Stimulated activated CD4-positive, alpha-beta T cell treated with anti-CD3 and anti-CD28 coated beads, TNF-alpha, amount 100 ng/mL, for 48 hours (primary cell): ENCODE measurements at regions not wholly inside any gene's neighbourhood (a gene's known extent, or its start where the extent isn't known, plus 50 kb on each side); places are given as distances from the start of the nearest gene placed in this dataset.

Experiments used
- DNase-seq, 3 donors: peaks; one replicate each; pipeline ENCODE4 v3.0.0-alpha.2; 2020; ENCODE audit warnings: low read depth in 3 of 3

DNA sequence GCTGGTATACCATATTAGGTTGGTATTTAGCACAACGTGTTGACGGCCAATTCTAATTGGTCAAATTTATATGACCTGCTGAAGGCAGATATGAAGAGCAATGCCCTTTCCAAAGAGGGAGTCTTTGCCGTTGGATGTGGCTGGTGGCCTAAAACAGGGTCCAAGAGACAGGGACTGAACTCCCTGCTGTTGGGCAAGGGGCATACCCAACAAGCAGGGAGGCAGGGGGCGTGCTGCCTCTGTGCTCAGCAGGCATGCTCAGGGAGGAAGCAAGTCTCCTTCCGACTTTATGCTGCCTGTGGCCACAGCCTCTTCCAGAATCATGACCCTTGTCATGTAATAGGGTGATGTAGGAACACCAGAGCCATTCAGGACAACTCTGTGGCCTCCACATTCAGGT, 167.7 kb upstream of the NPVF start:
- DNase-seq = no peak

DNA sequence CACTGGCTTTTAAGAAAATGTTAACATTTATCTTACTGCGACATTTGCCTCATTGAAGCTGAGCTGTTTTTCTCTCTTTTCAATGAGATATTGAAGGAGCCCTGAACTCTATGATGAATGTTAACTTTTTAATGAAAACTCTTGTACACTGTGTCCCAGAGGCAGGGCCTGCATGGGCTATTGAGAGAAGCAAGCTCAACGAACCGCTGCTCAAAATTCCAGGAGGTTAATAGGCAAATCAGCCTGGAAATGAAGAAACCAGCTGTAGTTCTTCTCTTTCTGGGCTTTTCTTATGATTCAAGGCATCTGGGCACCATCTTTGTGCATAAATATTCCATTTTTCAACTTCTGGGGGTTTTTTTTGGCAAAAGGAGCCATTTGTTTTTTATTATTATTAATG, 168.4 kb upstream of the NPVF start:
- no peak for DNase-seq

DNA sequence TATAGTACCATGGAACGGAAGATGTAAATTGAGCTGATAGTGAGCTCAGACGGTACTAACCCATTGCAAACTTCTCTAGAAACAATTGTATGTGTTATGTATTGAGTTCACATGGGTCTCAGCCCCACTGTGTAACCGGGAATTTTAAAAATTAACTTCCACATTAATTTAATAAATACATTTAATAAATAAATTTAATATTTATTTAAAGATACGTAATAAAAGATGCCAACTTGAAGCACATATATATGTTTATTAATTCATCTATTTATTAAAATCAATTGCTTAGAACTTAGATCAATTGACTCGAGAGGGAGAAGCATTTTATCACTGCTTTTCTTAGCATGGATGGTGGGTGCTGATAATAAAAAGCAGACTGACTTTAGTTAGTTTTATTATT, 170.1 kb upstream of the NPVF start:
- DNase-seq = no peak

- no peak for DNase-seq
Observed at GRCh38 chr7:25399000-25399750, 170.9 kb upstream of the NPVF start.

GRCh38 chr7:25402532-25402931, 174.2 kb upstream of the NPVF start:
- DNase-seq = no peak

- no peak for DNase-seq
Observed at GRCh38 chr7:25405736-25406135, 177.4 kb upstream of the NPVF start.

DNA sequence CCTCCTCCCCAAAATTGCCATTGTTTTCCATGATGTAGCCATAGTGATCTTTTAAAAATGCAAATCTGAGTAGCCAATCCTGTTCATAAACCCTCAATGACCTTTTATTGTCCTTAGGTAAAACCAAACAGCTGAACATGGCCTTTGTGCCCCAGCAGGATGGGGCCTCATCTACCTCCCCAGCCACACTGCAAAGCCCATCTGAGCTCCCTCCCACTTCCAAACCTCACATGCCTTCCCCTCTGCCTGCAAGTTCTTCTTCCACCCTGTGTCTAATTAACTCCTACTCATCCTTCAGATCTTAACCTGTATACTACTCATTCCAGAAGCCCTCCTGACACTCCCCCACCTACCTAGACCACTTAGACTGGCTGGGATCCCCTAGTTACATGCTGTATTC, 178.8 kb upstream of the NPVF start:
- no peak for DNase-seq

- no peak for DNase-seq
Observed at GRCh38 chr7:25408012-25408687, 179.9 kb upstream of the NPVF start.

- no peak for DNase-seq
Observed at GRCh38 chr7:25408876-25409275, 180.6 kb upstream of the NPVF start.

GRCh38 chr7:25409897-25410636, 181.8 kb upstream of the NPVF start:
- DNase-seq = no peak

GRCh38 chr7:25420771-25421170, 192.5 kb upstream of the NPVF start:
- DNase-seq = no peak

DNA sequence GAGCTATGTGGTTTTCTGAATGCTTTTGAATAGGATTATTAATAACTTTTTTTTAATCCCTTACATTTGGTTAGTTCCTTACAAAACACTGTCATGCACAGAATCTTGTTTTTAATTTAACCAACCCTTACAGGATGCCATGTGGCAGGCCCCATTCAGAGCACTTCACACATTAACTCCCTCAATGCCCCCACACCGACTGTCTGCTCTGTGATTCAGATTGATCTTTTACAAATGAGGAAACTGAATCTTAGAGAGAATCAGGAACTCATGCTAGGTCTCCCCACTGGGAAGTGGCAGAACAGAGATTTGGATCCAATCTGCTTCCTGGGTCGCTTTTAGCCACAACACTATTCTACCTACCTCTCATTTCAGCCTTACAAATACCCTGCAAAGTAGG, 195.8 kb upstream of the NPVF start:
- no peak for DNase-seq

- DNase-seq = no peak
Observed at GRCh38 chr7:25424855-25425254, 196.6 kb upstream of the NPVF start.

- DNase-seq = no peak
Observed at GRCh38 chr7:25427721-25428120, 199.4 kb upstream of the NPVF start.

- DNase-seq = no peak
Observed at GRCh38 chr7:25429731-25430130, 201.4 kb upstream of the NPVF start.

DNA sequence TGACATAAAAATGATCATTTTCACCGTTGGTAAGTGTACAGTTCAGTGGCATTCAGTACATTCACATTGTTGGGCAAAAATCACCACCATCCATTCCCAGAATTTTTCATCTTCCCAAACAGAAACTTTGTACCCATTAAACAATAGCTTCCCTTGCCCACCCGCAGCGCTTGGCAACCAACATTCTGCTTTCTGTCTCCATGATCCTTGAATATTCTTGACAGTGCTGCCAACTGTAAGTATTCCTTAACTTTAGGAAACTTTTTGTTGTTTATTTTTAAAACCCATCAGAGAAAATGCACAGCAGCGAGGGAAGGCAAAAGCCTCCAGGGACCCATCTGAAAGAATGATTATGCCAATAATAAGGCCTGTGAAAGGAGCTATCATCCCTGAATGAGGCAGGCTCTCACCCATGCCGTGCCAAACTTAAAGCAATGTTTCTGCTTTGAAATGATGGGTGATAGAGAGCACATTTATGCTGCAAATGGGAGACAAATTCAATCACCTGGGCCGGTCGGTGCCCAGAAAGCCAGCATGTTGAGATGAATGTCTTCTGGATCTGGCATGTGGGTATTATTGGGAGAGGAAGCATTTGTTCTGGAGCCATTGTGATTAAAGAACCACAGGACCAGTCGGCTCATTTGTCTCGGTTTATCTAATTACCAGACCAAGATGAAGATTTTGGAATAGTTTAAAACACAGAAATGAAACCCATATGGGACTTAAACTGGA, 202.1 kb upstream of the NPVF start:
- no peak for DNase-seq

DNA sequence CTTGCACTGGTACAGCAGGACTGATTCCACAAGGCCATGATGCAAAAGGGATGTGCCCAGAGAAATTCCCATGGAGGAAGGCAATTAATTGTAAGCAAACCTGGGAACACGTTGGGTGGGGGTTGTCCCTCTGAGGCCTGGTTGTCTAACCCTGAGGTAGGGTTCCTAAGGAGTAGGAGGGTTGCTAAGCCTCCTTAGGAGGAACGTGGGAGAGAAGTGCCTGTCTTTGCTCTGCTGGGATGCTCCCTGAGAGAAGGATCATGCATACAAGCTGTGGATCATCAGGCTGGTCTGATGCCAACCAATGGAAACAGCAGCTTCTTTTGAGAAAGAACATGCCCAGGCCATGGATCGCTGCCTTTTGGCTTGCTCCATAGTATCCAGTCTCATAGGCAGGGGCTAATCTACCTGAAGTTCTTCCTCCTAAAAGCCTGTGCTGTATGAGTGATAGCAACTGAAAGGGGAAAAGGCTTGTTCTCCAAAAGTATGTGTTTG, 203.7 kb upstream of the NPVF start:
- DNase-seq = no peak

DNA sequence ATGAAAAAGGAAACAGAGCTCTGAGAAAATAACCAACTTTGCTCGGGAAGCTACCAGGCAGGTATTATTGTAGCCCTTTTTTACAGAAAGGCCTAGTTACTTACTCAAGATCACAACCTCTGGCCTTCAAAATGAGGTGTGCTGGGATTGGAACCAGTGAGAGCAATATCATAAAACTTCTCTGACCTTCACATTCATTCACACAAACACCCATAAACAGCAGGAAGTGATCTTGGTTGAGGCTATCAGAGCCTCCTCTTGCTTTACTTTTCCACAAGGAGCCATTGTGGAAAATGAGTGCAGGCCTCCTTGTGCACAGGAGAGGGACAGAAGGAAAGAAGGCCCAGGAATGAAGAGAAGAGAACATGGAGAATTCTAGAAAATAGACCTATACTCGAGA, 204.5 kb upstream of the NPVF start:
- no peak for DNase-seq

GRCh38 chr7:25436413-25436812, 208.1 kb upstream of the NPVF start:
- DNase-seq = no peak

DNA sequence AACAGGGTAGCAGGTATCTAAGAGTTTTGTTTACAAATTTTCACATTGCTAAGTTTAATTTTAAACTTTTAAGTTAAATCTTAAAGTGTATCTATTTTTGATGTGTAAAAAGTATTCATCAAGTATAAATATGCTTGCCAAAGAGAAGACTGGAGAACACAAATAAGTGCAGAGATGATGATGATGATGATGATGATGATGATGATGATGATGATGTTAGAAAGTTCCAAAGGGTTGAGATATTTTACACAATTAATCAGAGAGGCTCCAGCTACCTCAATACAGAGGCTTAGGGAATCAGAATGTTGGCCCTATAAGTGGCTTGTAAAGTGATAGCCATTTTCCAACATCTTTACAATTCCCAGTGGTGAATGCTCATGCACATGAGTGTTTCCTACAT, 209.0 kb upstream of the NPVF start:
- DNase-seq = no peak

DNA sequence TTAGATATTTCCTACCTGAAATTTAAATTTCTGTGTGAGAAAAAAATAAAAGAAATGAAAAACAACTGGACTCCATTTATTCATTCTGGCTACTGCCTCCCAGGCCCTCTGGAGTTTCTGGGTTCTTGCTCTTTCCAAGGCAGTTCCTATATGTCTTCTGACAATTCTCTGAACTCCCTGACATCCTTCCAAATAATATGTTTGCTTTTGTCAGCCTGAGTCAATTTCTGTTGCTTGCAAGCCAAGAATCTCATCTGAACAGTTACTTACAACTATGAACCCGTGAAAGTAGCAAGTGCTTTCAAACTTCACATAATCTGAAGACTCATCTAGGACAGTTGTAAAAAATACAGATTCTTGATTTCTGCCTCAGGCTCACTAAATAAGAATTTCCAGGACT, 216.7 kb upstream of the NPVF start:
- DNase-seq = no peak

GRCh38 chr7:25448301-25448700, 220.0 kb upstream of the NPVF start:
- DNase-seq = no peak
